ENCODE measurements at regions not wholly inside any gene's neighbourhood (a gene's known extent, or its start where the extent isn't known, plus 50 kb on each side); places are given as distances from the start of the nearest gene placed in this dataset.

DNA sequence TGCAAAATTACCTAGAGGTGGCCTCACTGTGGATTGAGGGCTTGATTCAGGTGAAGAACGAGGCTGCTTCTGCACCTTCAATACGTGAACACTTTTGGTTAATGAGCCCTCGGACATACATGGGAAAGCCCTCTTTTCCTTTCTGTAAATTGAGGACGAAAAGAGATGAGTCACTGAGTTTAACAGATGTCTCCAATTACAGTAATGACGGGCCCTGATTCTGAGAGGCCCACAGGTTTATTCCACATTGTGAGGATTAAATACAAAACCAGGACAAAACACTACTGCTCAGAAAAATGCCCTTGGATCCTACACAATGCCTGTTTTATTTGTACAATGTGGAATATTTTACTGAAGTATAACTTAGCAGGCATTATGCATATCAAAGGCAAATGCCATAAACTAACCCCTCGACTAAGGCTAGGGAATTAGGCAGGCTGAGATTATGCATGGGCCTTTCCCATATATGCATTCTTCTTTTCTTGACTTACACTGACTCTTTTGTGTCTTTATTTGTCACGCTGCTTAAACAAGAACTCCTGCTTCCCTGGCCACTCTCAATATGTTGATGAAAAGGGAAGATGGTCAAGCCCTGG, 819.9 kb downstream of the OLFM4 start:
- Mint-ChIP-seq H3K27ac (no peak overlapping the region), H3K4me3 (no peak overlapping the region), H3K36me3 (ENCODE audit: low read depth) (no peaks in the 10 kb centered on the region), H3K4me1 (ENCODE audit: low read depth) (no peaks in the 10 kb centered on the region), H3K9me3 (peaks cover 29% of the 10 kb centered on the region), H3K27me3 (ENCODE audit: low read depth) (no peaks in the 10 kb centered on the region)
- DNase-seq (ENCODE audit: low spot score) = no peak

DNA sequence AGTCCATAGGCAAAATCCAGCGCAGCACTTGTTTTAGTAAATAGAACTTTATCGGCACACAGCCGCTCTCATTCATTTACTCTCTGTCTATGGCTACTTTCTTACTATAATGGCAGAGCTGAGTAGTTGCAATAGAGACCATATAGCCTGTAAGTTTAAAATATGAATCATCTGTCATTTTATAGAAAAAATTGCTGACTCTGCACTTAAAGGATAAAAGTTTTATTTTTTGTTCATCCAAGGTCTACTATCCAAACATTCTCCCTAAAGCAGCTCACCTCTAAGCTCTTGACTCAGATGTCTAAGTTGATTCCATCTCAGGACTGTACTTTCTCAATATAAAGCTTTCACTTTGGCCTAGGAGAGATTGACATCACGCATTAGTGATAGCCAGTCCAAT, 825.7 kb downstream of the OLFM4 start:
- Mint-ChIP-seq H3K4me3 (no peak overlapping the region), H3K9me3 (peaks cover 46% of the 10 kb centered on the region), H3K36me3 (ENCODE audit: low read depth) (no peaks in the 10 kb centered on the region), H3K27me3 (ENCODE audit: low read depth) (no peaks in the 10 kb centered on the region), H3K27ac (no peak overlapping the region), H3K4me1 (ENCODE audit: low read depth) (no peaks in the 10 kb centered on the region)
- no peak for DNase-seq (ENCODE audit: low spot score)

- H3K36me3 Mint-ChIP-seq (ENCODE audit: low read depth) = no peaks in the 10 kb centered on the region
- no peak for DNase-seq (ENCODE audit: low spot score)
- H3K9me3 Mint-ChIP-seq = peaks cover 38% of the 10 kb centered on the region
- H3K4me3 Mint-ChIP-seq = no peak overlapping the region
- H3K27me3 Mint-ChIP-seq (ENCODE audit: low read depth) = no peaks in the 10 kb centered on the region
- H3K27ac Mint-ChIP-seq = no peak overlapping the region
- H3K4me1 Mint-ChIP-seq (ENCODE audit: low read depth) = no peaks in the 10 kb centered on the region
These were observed 828.1 kb downstream of the OLFM4 start for GRCh38 chr13:53856573-53857195.

GRCh38 chr13:53863520-53863919, 834.9 kb downstream of the OLFM4 start:
- Mint-ChIP-seq H3K27ac (no peak overlapping the region), H3K9me3 (peaks cover 19% of the 10 kb centered on the region), H3K27me3 (ENCODE audit: low read depth) (no peaks in the 10 kb centered on the region), H3K36me3 (ENCODE audit: low read depth) (no peaks in the 10 kb centered on the region), H3K4me1 (ENCODE audit: low read depth) (no peaks in the 10 kb centered on the region), H3K4me3 (no peak overlapping the region)
- no peak for DNase-seq (ENCODE audit: low spot score)

DNA sequence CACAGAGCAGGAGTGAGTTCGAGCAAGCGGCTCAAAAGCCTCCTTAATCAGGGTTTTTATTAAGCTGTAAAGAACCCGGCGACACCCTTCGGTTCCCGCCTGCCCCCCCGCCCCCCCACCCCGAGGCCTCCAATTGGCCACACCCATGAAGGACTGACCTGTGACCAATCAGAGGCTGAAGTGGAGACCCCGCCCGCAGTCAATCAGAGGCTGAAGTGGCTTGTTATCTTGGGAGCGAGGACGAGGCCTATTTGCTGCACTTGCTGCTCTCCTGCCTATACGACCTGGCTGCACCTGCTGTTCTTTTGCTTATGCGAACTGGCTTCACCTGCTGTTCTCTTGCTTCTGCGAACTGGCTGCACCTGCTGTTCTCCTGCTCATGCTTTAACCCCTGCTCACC, 844.9 kb downstream of the OLFM4 start:
- Mint-ChIP-seq H3K27me3 (ENCODE audit: low read depth) (no peaks in the 10 kb centered on the region), H3K9me3 (peaks cover 24% of the 10 kb centered on the region), H3K36me3 (ENCODE audit: low read depth) (no peaks in the 10 kb centered on the region), H3K27ac (no peak overlapping the region), H3K4me1 (ENCODE audit: low read depth) (no peaks in the 10 kb centered on the region), H3K4me3 (no peak overlapping the region)
- DNase-seq (ENCODE audit: low spot score) = no peak

DNA sequence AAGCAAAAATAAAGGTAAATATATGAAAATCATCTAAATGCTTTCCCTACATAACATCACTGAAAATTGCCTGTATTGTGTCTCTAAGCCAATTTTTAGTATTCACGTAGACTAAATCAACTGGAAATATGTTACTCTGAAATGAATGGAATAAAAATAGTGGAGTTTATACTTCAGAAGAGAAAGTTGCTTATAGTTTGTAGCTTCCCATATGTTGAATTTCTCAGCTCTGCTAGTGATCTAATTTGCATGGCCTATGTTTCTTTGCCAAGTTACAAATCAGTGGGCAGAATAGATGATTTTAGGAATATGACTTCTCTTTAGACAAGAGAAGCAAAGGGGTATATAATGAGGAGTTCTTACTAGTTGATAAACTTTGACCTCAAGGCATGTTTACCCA, 850.2 kb downstream of the OLFM4 start:
- no peaks in the 10 kb centered on the region for H3K4me1 Mint-ChIP-seq (ENCODE audit: low read depth)
- no peaks in the 10 kb centered on the region for H3K36me3 Mint-ChIP-seq (ENCODE audit: low read depth)
- no peak for DNase-seq (ENCODE audit: low spot score)
- H3K4me3 Mint-ChIP-seq = no peak overlapping the region
- H3K9me3 Mint-ChIP-seq = peaks cover 20% of the 10 kb centered on the region
- no peak overlapping the region for H3K27ac Mint-ChIP-seq
- H3K27me3 Mint-ChIP-seq (ENCODE audit: low read depth) = no peaks in the 10 kb centered on the region

DNA sequence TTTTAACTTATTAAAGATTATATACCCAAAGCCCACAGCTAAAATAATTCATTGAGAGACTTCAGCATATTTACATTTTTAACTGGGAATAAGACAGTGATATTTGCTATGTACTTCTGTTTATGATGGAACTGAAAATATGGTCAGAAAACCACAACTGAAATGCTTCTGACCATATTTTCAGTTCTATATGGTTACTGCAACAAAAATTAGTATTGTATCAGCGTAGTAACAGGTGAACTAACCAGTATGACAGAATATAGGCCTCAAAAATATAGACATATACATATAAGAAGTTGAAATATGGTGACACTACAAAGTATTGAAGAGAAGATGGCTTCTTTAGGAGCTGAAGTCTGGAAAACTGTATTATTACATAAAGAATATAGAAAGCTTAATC, 857.4 kb downstream of the OLFM4 start:
- peaks cover 21% of the 10 kb centered on the region for H3K9me3 Mint-ChIP-seq
- H3K27ac Mint-ChIP-seq = no peak overlapping the region
- H3K27me3 Mint-ChIP-seq (ENCODE audit: low read depth) = no peaks in the 10 kb centered on the region

DNA sequence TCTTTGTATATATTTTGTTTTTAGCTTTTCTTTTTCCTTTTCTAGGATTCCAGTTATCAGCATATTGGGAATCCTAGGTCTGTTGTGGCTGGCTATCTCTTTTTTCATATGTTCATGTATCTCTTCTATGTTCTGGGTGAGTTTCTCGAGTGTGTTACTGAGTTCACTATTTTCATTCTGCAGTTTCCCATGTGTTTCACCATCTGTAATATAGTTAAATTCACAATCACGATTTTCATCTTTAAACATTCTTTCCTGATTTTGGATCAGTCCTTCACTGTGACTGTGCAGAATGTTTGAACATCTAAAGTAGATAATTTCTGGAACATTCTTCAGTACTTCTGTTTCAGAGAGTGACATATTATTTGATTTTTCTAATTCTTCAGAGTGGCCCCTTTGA, 862.1 kb downstream of the OLFM4 start:
- H3K4me3 Mint-ChIP-seq = no peak overlapping the region
- no peaks in the 10 kb centered on the region for H3K4me1 Mint-ChIP-seq (ENCODE audit: low read depth)
- DNase-seq (ENCODE audit: low spot score) = no peak
- no peak overlapping the region for H3K27ac Mint-ChIP-seq
- H3K27me3 Mint-ChIP-seq (ENCODE audit: low read depth) = no peaks in the 10 kb centered on the region
- no peaks in the 10 kb centered on the region for H3K36me3 Mint-ChIP-seq (ENCODE audit: low read depth)
- peaks cover 28% of the 10 kb centered on the region for H3K9me3 Mint-ChIP-seq

More for the DNA sequence above, 857.4 kb downstream of the OLFM4 start:
- DNase-seq (ENCODE audit: low spot score) = no peak
- Mint-ChIP-seq H3K36me3 (ENCODE audit: low read depth) (no peaks in the 10 kb centered on the region), H3K4me1 (ENCODE audit: low read depth) (no peaks in the 10 kb centered on the region), H3K4me3 (no peak overlapping the region)

- Mint-ChIP-seq H3K27ac (no peak overlapping the region), H3K36me3 (ENCODE audit: low read depth) (no peaks in the 10 kb centered on the region), H3K4me3 (no peak overlapping the region), H3K27me3 (ENCODE audit: low read depth) (no peaks in the 10 kb centered on the region), H3K9me3 (peaks cover 39% of the 10 kb centered on the region), H3K4me1 (ENCODE audit: low read depth) (no peaks in the 10 kb centered on the region)
- DNase-seq (ENCODE audit: low spot score) = no peak
These were observed 873.0 kb downstream of the OLFM4 start for GRCh38 chr13:53901593-53901992.

DNA sequence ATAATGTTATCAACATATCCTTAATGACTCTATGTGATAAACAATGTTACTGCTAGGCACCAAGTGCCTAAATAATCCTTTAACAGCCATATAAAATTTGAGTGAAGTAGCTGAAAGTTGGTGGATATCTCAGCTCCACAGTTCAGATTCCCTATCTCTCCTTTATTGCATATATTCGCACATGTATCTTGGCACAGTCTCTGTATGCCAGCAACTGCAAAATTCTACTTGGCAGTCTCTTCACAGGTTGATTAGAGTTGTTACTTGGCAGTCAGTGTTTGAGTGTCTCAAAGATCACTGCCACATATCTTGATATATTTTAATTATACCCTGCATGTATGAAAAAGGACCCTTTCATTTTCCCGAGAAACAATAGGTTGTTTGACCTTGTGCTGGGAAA, 879.3 kb downstream of the OLFM4 start:
- H3K4me3 Mint-ChIP-seq = no peak overlapping the region
- H3K9me3 Mint-ChIP-seq = peaks cover 37% of the 10 kb centered on the region
- H3K27ac Mint-ChIP-seq = no peak overlapping the region
- no peaks in the 10 kb centered on the region for H3K27me3 Mint-ChIP-seq (ENCODE audit: low read depth)
- no peaks in the 10 kb centered on the region for H3K4me1 Mint-ChIP-seq (ENCODE audit: low read depth)
- H3K36me3 Mint-ChIP-seq (ENCODE audit: low read depth) = no peaks in the 10 kb centered on the region
- DNase-seq (ENCODE audit: low spot score) = no peak

DNA sequence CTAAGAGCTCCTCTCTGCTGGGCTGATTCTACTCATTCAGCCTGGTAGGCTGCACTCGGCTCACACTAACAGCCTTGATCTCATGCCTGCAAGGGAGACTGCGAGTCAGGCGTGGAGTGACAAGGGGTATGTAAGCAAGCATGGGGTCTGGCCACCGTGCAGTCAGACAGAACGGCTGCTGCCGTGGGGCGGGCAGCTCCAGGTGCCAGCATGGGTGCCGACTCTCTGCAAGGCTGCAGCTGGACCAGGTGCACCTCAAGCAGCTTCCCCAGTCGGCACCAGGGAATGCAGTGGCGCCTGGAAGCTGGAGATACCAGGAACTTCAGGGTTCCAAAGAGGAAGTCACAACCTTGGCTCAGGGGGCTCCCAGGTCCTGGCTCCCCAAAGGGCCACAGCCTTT, 892.3 kb downstream of the OLFM4 start:
- peaks cover 41% of the 10 kb centered on the region for H3K9me3 Mint-ChIP-seq
- H3K36me3 Mint-ChIP-seq (ENCODE audit: low read depth) = no peaks in the 10 kb centered on the region
- H3K4me3 Mint-ChIP-seq = no peak overlapping the region
- no peaks in the 10 kb centered on the region for H3K27me3 Mint-ChIP-seq (ENCODE audit: low read depth)
- no peak for DNase-seq (ENCODE audit: low spot score)
- H3K4me1 Mint-ChIP-seq (ENCODE audit: low read depth) = no peaks in the 10 kb centered on the region
- no peak overlapping the region for H3K27ac Mint-ChIP-seq

GRCh38 chr13:53921473-53921872, 892.9 kb downstream of the OLFM4 start:
- Mint-ChIP-seq H3K4me3 (no peak overlapping the region), H3K36me3 (ENCODE audit: low read depth) (no peaks in the 10 kb centered on the region), H3K4me1 (ENCODE audit: low read depth) (no peaks in the 10 kb centered on the region), H3K9me3 (peaks cover 43% of the 10 kb centered on the region), H3K27ac (no peak overlapping the region), H3K27me3 (ENCODE audit: low read depth) (no peaks in the 10 kb centered on the region)
- no peak for DNase-seq (ENCODE audit: low spot score)

GRCh38 chr13:53941588-53942190, 913.1 kb downstream of the OLFM4 start:
- Mint-ChIP-seq H3K27ac (no peak overlapping the region), H3K36me3 (ENCODE audit: low read depth) (no peaks in the 10 kb centered on the region), H3K27me3 (ENCODE audit: low read depth) (no peaks in the 10 kb centered on the region), H3K9me3 (peaks cover 14% of the 10 kb centered on the region), H3K4me3 (no peak overlapping the region), H3K4me1 (ENCODE audit: low read depth) (no peaks in the 10 kb centered on the region)
- DNase-seq (ENCODE audit: low spot score) = no peak

DNA sequence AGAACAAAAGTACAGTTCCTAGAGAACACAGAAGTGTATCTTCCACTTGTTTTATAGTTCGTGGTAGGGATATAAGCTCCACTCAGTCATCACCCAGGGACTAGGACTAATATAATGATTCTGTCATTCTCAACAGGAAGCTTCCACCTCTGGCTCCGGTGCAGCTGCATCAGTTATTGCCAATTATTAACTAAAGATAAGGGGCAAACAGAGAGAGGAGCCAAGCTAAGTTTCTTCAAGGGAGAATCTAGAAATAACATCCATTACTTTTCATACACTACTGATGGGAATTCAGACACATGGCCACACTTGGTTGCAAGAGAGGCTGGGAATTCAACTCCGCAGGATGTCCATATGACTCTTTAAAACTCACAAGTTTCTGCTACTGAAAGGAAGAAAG, 917.9 kb downstream of the OLFM4 start:
- no peak for DNase-seq (ENCODE audit: low spot score)
- Mint-ChIP-seq H3K9me3 (peaks cover 29% of the 10 kb centered on the region), H3K27me3 (ENCODE audit: low read depth) (no peaks in the 10 kb centered on the region), H3K4me1 (ENCODE audit: low read depth) (no peaks in the 10 kb centered on the region), H3K4me3 (no peak overlapping the region), H3K36me3 (ENCODE audit: low read depth) (no peaks in the 10 kb centered on the region), H3K27ac (no peak overlapping the region)

DNA sequence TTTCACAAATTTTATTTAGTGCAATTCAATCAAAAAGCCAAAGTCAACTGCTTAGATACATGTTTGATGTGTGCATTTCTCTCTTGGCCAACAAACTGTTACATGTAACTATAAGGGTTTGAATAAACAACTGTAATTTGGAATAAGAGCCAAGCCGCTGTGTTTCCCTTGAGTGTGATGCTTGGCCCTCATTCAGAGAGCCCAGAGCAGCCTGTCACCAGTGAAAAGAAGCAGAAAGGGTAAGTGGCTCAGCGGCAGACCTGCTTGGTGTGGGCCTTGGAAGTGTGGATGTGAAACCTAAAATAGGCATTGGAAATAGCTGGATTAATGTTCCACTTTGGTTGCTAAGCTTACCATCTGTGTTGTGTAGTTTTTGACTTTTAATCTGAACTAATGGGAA, 924.6 kb downstream of the OLFM4 start:
- no peak for DNase-seq (ENCODE audit: low spot score)
- Mint-ChIP-seq H3K4me3 (no peak overlapping the region), H3K36me3 (ENCODE audit: low read depth) (no peaks in the 10 kb centered on the region), H3K27me3 (ENCODE audit: low read depth) (no peaks in the 10 kb centered on the region), H3K27ac (no peak overlapping the region), H3K9me3 (peaks cover 32% of the 10 kb centered on the region), H3K4me1 (ENCODE audit: low read depth) (no peaks in the 10 kb centered on the region)
